ENCODE measurements at regions not wholly inside any gene's neighbourhood (a gene's known extent, or its start where the extent isn't known, plus 50 kb on each side); places are given as distances from the start of the nearest gene placed in this dataset.
"Not testable (repeated sequence)": the region's sequence is repeated elsewhere in the genome, so short reads cannot be mapped to it uniquely, and the experiment has no call there.

- DNase-seq (ENCODE audit: low read depth) = no peak
Observed at GRCh38 chr21:35527358-35527757, 478.3 kb upstream of the RUNX1 start.

GRCh38 chr21:35525443-35525842 lies 476.3 kb upstream of the RUNX1 start:
- no peak for DNase-seq (ENCODE audit: low read depth)

- no peak for DNase-seq (ENCODE audit: low read depth)
Observed at GRCh38 chr21:35521852-35522505, 472.9 kb upstream of the RUNX1 start.

DNA sequence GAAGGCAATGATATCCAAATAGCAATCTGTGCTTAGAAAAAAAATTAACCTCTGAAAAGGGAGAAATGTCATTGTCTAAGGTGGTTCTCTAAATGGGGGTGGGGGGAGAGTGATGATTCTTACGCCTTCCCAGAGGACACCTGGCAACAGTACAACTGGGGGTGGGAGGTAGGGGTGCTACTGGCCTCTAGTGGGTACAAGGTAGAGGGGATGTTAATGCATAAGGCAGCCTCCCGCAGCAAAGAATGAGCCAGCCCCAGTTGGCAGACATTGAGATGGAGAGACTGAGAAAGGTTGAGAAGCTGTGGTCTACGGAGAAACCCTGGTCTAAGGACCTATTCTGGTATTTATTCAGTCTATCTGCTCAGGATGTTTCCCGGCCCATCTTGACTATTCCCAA lies 472.2 kb upstream of the RUNX1 start:
- no peak for DNase-seq (ENCODE audit: low read depth)

DNA sequence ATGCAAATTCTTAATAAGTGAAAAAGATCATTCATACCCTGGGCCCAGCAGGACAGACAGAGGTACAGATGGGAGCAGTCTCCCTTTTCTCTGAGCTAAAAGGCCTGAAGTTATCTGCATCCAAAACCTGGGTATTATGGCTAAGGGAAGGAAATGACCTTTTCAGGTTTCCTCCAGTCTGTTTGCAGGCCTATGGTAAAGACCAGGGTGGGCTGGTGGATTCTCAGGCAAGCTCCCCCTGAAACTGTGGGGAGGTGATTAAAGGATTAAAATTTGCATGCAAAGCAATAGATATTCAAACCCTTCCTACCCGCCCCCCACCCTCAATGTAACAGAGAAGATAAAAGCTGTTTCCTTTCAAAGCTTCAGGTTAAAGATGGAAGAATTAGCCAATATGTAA lies 471.8 kb upstream of the RUNX1 start:
- no peak for DNase-seq (ENCODE audit: low read depth)

- no peak for DNase-seq (ENCODE audit: low read depth)
Observed at GRCh38 chr21:35520302-35520701, 471.2 kb upstream of the RUNX1 start.

DNA sequence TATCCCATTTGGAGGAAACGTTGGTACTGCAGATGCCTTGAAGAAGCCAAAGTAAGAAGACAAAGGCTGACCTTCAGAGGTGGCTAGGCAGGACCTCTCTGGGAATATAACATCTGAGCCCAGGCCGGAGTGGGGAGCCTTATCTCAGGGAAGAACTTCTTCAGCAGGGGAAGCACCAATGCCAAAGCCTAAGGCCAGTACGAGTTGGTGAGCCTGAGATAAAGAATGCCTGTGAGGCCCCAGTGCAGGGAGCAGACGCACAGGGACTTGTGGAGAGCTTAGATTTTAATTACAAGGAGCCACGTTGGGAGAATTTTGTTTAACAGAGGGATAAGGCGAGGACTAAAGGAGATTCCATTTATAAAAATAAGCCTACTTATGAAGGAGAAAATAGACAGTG lies 468.8 kb upstream of the RUNX1 start:
- DNase-seq (ENCODE audit: low read depth) = no peak

DNA sequence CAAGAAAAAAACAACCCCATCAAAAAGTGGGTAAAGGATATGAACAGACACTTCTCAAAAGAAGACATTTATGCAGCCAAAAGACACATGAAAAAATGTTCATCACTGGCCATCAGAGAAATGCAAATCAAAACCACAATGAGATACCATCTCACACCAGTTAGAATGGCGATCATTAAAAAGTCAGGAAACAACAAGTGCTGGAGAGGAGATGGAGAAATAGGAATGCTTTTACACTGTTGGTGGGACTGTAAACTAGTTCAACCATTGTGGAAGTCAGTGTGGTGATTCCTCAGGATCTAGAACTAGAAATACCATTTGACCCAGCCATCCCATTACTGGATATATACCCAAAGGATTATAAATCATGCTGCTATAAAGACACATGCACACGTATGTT lies 467.2 kb upstream of the RUNX1 start:
- DNase-seq (ENCODE audit: low read depth) = not testable (repeated sequence)

DNA sequence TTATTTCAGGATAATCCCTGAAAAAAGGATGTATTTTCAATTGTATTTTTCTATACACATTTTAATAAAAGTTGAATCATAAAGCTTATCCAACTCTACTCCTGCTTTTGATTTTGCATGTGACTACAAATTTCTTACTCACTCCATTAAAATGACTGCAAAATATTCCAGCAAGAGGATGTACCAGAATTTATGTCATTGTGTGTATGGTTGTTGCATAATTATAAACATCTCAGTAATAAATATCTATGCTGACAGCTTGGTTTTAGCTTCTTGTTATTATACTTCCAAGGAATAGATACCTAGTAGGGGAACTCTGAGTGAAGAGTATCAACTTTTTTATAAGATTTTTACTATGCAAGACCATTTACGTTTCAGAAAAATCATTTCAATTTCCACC lies 463.2 kb upstream of the RUNX1 start:
- no peak for DNase-seq (ENCODE audit: low read depth)

- no peak for DNase-seq (ENCODE audit: low read depth)
Observed at GRCh38 chr21:35511696-35512162, 462.6 kb upstream of the RUNX1 start.

- DNase-seq (ENCODE audit: low read depth) = no peak
Observed at GRCh38 chr21:35510957-35511695, 462.0 kb upstream of the RUNX1 start.

GRCh38 chr21:35510294-35510693 lies 461.2 kb upstream of the RUNX1 start:
- DNase-seq (ENCODE audit: low read depth) = no peak

DNA sequence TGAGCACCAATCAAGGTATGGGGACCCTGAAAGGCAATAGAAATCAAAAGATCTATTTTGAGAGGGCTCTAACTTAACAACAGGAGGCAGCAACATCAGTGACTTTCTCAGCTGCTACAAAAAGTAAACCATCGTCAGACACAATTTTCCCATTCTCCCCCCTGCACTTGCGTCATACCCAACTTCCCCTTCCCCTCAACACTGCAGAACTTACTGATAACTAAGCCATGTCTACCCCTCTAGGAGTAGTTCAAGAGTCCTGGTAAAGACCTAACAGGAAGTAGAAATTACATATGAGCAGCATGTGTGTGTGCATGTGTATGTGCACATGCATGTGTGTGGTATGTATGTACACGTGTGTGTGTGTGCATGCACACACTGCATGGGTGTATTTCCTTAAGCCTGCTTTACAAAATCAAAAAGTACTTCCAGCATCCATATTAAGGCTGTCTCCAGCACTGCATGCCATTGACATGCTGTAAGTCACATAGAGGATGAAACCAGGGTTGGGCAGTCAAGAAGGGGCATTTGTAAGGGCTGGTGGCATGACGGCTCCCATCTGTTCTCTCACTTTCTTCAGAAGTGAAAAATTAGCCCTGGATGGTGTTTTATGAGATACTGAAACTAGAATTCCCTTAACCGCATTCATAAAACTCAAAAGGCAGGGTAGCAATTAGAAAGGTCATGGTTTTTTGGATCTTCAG lies 460.1 kb upstream of the RUNX1 start:
- DNase-seq (ENCODE audit: low read depth) = no peak

DNA sequence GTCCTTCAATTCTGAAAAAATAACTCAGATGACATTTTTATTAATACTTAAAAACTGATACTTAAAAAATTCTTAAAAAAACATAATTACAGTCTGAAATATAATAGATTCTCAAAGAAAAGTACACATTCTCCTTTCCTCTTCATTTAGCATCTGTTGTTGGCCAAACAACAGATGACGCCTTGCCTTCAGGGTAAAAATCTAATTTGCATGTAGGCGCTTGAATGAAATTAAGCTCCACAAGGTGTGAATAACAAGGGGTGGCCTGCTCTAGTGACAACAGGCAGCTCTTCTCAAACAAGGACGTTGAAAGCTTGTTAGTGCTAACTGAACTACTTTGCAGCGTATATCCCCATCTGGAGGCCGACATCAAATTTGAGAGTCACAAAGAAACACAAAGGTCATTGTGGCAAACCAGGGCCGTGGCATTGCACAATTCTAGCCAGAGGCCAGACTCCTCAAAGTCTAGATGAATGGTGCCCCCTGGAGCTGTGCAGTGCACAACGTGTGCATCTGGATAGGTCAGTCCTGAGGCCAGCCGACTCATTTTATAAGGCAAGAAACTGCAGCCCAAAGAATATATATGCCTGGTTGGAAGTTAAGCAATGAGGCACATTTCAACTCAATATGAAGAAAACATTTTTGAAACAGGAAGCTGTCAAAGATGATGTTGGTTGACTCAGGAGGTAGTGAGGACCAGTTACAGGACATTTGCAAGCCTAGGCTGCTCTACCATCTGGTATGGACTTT lies 459.2 kb upstream of the RUNX1 start:
- DNase-seq (ENCODE audit: low read depth) = no peak

DNA sequence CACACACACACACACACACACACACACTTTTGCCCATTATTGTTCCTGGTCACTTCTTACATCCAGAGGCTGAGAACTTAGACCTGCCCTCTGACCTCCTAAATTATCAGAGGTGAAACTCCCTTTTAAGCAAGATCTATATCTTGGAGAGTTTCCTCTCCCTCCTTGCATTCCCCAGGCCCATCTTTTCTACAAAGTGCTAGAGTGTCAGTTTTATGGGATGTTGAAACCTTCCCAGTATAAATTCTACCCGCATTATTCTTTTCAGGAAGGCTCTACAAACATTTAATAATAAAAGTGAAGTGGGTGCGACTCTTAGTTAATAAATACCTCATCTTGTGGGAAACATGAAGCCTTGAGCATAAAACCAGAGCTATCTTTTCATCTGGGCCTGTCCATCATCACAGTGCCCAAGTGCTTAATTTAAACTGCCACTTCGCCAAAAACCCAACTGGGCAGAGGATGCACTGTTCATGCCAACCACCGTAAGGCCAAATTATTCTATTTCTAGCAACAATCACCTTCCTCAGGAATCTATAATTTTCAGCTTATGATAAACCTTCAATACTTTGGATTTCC lies 458.2 kb upstream of the RUNX1 start:
- no peak for DNase-seq (ENCODE audit: low read depth)

DNA sequence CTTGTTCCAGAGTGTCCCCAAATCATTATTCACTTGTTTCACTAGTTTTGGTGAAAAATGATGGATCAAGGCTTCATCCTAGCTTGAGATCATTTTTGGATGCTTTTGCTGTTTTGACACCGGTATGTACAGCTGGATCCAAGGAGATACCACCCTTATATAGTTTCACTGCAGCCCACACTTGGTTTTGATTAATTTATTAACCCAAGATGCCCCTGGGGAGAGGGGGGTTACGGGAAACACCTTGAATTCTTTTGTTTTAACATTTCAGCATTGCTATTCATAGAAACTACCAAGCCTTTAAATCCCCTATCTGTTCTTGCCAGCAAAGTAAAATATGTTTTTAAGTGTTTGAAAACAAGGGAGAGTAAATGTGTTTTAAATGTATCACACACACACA lies 457.7 kb upstream of the RUNX1 start:
- no peak for DNase-seq (ENCODE audit: low read depth)

- no peak for DNase-seq (ENCODE audit: low read depth)
Observed at GRCh38 chr21:35506352-35506751, 457.2 kb upstream of the RUNX1 start.

DNA sequence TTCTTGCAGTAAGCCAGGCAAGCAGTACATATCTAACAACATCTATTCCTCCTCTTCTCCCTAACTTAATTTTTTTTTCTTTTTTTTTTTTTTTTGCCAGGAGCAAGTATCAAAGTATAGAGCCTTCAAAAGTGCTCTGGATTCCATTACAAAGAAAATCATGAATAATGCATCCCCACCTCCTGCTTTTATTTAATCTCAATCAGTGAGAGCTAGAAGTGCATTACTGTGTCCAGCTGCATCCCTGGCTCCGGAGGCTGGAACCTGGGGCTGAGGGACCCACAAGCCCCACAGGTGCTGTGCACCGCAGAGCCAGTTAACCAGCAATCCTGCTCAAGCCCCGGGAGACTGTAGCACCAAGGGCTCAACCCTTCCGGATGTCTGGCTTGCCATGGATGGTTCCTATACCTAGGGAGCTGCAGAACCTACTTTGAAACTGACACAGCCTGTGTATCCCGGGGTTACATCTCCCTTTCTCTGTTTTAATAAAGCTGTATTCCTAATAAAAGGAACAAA lies 455.9 kb upstream of the RUNX1 start:
- DNase-seq (ENCODE audit: low read depth) = no peak

DNA sequence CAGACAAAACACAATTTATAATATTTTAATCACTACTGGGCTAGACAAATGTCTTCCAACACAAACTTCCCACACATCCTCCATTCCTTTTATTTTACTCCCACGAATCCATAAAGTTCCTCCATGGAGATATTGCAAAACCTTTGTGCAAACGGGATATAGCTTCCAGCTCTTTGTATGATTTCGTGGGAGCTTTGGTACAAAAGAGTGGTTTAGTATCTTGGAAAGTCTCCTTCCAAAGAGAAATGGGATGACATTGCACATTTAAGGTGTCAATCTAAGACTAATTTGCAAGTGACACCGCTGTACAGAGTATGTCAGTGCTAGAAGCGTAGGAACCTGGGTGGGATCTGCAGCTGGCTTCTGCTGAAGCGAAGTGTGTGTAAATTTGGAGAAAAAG lies 455.2 kb upstream of the RUNX1 start:
- DNase-seq (ENCODE audit: low read depth) = no peak

GRCh38 chr21:35503671-35504070 lies 454.6 kb upstream of the RUNX1 start:
- no peak for DNase-seq (ENCODE audit: low read depth)

GRCh38 chr21:35502821-35503220 lies 453.7 kb upstream of the RUNX1 start:
- DNase-seq (ENCODE audit: low read depth) = no peak

GRCh38 chr21:35497522-35497921 lies 448.4 kb upstream of the RUNX1 start:
- not testable (repeated sequence) for DNase-seq (ENCODE audit: low read depth)
